Ecto neural progenitor cell (in vitro differentiated cells): ENCODE measurements at regions not wholly inside any gene's neighbourhood (a gene's known extent, or its start where the extent isn't known, plus 50 kb on each side); places are given as distances from the start of the nearest gene placed in this dataset.

Source experiments
- DNase-seq: peaks from one replicate; pipeline ENCODE4 v3.0.0-alpha.2; 2018; ENCODE audit warnings: low spot score

DNA sequence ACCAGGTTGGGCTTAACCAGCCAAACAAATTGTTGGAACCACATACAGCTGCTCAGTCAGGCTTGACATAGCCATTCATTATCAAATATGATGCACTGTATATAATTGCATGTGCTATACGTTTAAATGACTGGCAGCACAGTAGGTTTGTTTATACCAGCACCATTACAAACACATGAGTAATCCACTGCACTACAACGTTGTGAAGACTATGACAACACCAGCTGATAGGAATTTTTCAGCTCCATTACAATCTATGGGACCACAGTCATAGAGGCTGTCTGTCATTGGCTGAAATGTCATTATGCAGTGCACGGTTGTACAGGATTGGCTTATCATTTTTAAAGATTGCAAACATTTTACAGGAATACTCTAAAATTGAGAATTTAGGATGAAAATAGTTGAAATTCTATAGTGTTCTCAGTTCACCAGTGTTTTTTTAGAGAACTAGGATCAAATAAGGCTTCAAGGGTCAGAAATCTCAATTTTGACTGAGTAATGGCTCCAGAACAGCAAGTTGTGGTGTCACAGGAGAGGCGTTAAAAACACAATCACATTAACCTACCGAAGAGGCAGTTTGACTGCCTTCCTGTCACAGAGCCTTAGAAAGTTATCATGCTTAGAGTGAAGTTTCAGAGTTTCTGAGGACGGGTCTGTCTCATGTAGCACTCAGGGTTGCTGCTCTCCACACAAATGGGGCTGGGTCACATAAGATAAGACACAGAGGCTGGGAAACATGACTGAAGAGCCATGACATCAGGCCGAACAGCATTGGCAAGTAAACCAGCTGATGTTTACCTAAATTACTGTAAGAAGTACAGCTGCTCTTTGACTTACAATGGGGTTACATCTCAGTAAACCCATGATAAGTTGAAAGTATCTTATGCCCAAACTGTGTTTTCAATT, 60.7 kb upstream of the SMLR1 start:
- DNase-seq, result no peak

DNA sequence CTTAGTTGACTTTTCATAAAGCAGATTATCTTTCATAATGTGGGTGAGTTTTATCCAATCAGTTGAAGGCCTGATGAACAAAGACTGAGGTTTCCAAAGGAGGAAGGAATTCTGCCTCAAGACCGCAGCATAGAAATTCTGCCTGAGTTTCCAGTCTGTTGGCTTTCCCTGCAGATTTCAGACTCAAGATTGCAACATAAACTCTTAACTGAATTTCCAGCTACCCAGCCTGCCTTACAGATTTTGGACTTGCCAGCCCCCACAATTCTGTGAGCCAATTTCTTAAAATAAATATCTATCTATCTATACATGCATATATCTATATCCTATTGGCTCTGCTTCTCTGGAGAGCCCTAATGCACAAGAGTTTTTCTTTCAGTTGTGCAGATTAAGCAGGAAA, 57.3 kb upstream of the SMLR1 start:
- no peak for DNase-seq

GRCh38 chr6:130771741-130772140, 55.5 kb upstream of the SMLR1 start:
- no peak for DNase-seq

- no peak for DNase-seq
Measured at GRCh38 chr6:130773860-130774259, 53.3 kb upstream of the SMLR1 start.

GRCh38 chr6:130775411-130776012, 51.7 kb upstream of the SMLR1 start:
- no peak for DNase-seq

- no peak for DNase-seq
Measured at GRCh38 chr6:130776287-130776925, 50.8 kb upstream of the SMLR1 start.
